ENCODE measurements at regions not wholly inside any gene's neighbourhood (a gene's known extent, or its start where the extent isn't known, plus 50 kb on each side); places are given as distances from the start of the nearest gene placed in this dataset.

- DNase-seq (ENCODE audit: low spot score), result no peak
- H3K36me3 ChIP-seq (ENCODE audit: control insufficient read depth in 4 of 4, insufficient read depth in 3 of 4, low read depth in 1 of 4, low read length in 3 of 4), result no peaks in the 10 kb centered on the region
- no peak overlapping the region for H3K9ac ChIP-seq (ENCODE audit: low read depth in 1 of 2, low read length in 2 of 2)
- TF ChIP-seq ZBTB33 (IDR thresholded peaks at IDR 0.05) (no peak), GABPA (IDR thresholded peaks at IDR 0.05 in 1 of 2, conservative IDR thresholded peaks at IDR 0.05 in 1 of 2) (no peak), REST (IDR thresholded peaks at IDR 0.05) (no peak), NR2F2 (IDR thresholded peaks at IDR 0.05) (no peak), ATF3 (IDR thresholded peaks at IDR 0.05) (no peak), SP1 (IDR thresholded peaks at IDR 0.05) (no peak), TAF1 (conservative IDR thresholded peaks at IDR 0.05) (no peak), FOXA2 (IDR thresholded peaks at IDR 0.05) (no peak), HNF4A (conservative IDR thresholded peaks at IDR 0.05) (no peak), JUND (IDR thresholded peaks at IDR 0.05) (no peak), CTCF (IDR thresholded peaks at IDR 0.05; ENCODE audit: low read depth, low read length, missing input control) (no peak), EGR1 (IDR thresholded peaks at IDR 0.05; ENCODE audit: low read depth in 2 of 2) (no peak), RAD21 (IDR thresholded peaks at IDR 0.05) (no peak), HNF4G (IDR thresholded peaks at IDR 0.05) (no peak), FOXA1 (IDR thresholded peaks at IDR 0.05) (no peak), MAX (IDR thresholded peaks at IDR 0.05) (no peak), RXRA (IDR thresholded peaks at IDR 0.05) (no peak)
- 73% methylated on average over 2 of the region's 2 CpGs for WGBS
- no peak overlapping the region for H3K27ac ChIP-seq (ENCODE audit: low read depth in 1 of 2, low read length in 2 of 2)
- H3K4me3 ChIP-seq (ENCODE audit: low read depth in 1 of 3, low read length in 3 of 3), result no peak overlapping the region
- no peaks in the 10 kb centered on the region for H3K4me1 ChIP-seq (ENCODE audit: control insufficient read depth in 4 of 4, insufficient read depth in 4 of 4, low read length in 3 of 4)
- peaks cover 0 to 2% (median 0%) of the 10 kb centered on the region in 4 donors for H3K9me3 ChIP-seq (ENCODE audit: control insufficient read depth in 4 of 4, low read length in 3 of 4)
- H3K27me3 ChIP-seq (ENCODE audit: control insufficient read depth in 4 of 4, insufficient read depth in 4 of 4, low read length in 3 of 4), result no peaks in the 10 kb centered on the region
These were observed 346.2 kb upstream of the PRICKLE1 start for GRCh38 chr12:42935756-42936155.

GRCh38 chr12:42935090-42935489, 345.5 kb upstream of the PRICKLE1 start:
- no peak overlapping the region for H3K4me3 ChIP-seq (ENCODE audit: low read depth in 1 of 3, low read length in 3 of 3)
- H3K27me3 ChIP-seq (ENCODE audit: control insufficient read depth in 4 of 4, insufficient read depth in 4 of 4, low read length in 3 of 4), result no peaks in the 10 kb centered on the region
- H3K9ac ChIP-seq (ENCODE audit: low read depth in 1 of 2, low read length in 2 of 2), result no peak overlapping the region
- TF ChIP-seq GABPA (IDR thresholded peaks at IDR 0.05 in 1 of 2, conservative IDR thresholded peaks at IDR 0.05 in 1 of 2) (no peak), JUND (IDR thresholded peaks at IDR 0.05) (no peak), HNF4A (conservative IDR thresholded peaks at IDR 0.05) (no peak), HNF4G (IDR thresholded peaks at IDR 0.05) (no peak), SP1 (IDR thresholded peaks at IDR 0.05) (no peak), CTCF (IDR thresholded peaks at IDR 0.05; ENCODE audit: low read depth, low read length, missing input control) (no peak), NR2F2 (IDR thresholded peaks at IDR 0.05) (no peak)
- 65% methylated on average over 5 of the region's 5 CpGs for WGBS
- H3K27ac ChIP-seq (ENCODE audit: low read depth in 1 of 2, low read length in 2 of 2), result no peak overlapping the region
- no peaks in the 10 kb centered on the region for H3K36me3 ChIP-seq (ENCODE audit: control insufficient read depth in 4 of 4, insufficient read depth in 3 of 4, low read depth in 1 of 4, low read length in 3 of 4)
- H3K9me3 ChIP-seq (ENCODE audit: control insufficient read depth in 4 of 4, low read length in 3 of 4), result peaks cover 0 to 2% (median 0%) of the 10 kb centered on the region in 4 donors
- H3K4me1 ChIP-seq (ENCODE audit: control insufficient read depth in 4 of 4, insufficient read depth in 4 of 4, low read length in 3 of 4), result no peaks in the 10 kb centered on the region
- no peak for DNase-seq (ENCODE audit: low spot score)

All from liver (tissue), 8 donors.